ENCODE measurements at regions not wholly inside any gene's neighbourhood (a gene's known extent, or its start where the extent isn't known, plus 50 kb on each side); places are given as distances from the start of the nearest gene placed in this dataset.

GRCh38 chr2:76517574-76517909 is 806.8 kb upstream of the GCFC2 start (continued):
- TF ChIP-seq, protein P1, sequence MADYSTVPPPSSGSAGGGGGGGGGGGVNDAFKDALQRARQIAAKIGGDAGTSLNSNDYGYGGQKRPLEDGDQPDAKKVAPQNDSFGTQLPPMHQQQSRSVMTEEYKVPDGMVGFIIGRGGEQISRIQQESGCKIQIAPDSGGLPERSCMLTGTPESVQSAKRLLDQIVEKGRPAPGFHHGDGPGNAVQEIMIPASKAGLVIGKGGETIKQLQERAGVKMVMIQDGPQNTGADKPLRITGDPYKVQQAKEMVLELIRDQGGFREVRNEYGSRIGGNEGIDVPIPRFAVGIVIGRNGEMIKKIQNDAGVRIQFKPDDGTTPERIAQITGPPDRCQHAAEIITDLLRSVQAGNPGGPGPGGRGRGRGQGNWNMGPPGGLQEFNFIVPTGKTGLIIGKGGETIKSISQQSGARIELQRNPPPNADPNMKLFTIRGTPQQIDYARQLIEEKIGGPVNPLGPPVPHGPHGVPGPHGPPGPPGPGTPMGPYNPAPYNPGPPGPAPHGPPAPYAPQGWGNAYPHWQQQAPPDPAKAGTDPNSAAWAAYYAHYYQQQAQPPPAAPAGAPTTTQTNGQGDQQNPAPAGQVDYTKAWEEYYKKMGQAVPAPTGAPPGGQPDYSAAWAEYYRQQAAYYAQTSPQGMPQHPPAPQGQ (CRISPR knock-in tag; IDR thresholded peaks at IDR 0.05; ENCODE audit: borderline replicate concordance), result no peak
- no peak for TF ChIP-seq ZNF10 (CRISPR knock-in tag; IDR thresholded peaks at IDR 0.05; ENCODE audit: borderline replicate concordance, low read depth)
- TF ChIP-seq, protein P2, sequence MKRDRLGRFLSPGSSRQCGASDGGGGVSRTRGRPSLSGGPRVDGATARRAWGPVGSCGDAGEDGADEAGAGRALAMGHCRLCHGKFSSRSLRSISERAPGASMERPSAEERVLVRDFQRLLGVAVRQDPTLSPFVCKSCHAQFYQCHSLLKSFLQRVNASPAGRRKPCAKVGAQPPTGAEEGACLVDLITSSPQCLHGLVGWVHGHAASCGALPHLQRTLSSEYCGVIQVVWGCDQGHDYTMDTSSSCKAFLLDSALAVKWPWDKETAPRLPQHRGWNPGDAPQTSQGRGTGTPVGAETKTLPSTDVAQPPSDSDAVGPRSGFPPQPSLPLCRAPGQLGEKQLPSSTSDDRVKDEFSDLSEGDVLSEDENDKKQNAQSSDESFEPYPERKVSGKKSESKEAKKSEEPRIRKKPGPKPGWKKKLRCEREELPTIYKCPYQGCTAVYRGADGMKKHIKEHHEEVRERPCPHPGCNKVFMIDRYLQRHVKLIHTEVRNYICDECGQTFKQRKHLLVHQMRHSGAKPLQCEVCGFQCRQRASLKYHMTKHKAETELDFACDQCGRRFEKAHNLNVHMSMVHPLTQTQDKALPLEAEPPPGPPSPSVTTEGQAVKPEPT (CRISPR knock-in tag; IDR thresholded peaks at IDR 0.05; ENCODE audit: low read depth), result no peak

- no peaks in the 10 kb centered on the region for H3K9me3 ChIP-seq (ENCODE audit: low read length)
- 100% methylated on average over 1 of the region's 1 CpG for WGBS (ENCODE audit: low lambda C conversion rate)
- no peaks in the 10 kb centered on the region for H4K20me1 ChIP-seq (ENCODE audit: insufficient read depth, low read length)
- H3K4me1 ChIP-seq (ENCODE audit: insufficient read depth, low read length), result no peaks in the 10 kb centered on the region
- in situ Hi-C loops (cut with HindIII; ENCODE audit: extremely low pct_ligation_motif_present, low pct_unique_long_range_greater_than_20kb), result no loop called here
- no peak for FAIRE-seq
- no peak overlapping the region for H3K9ac ChIP-seq (ENCODE audit: insufficient read depth, low read depth, low read length)
- no peak for DNase-seq (ENCODE audit: low spot score)
- H3K4me2 ChIP-seq (ENCODE audit: low read depth, low read length), result no peak overlapping the region
- no peak overlapping the region for H3K27ac ChIP-seq (ENCODE audit: extremely low read length, insufficient read depth, low read length)
- ChIA-PET POLR2A (no interaction called here), CTCF (ENCODE audit: low intra/inter-chr PET ratio, low total read pairs) (no interaction called here)
- BruUV-seq (replicated peaks), result no TSS peak
- H3K79me2 ChIP-seq (ENCODE audit: insufficient read depth, low read length), result no peaks in the 10 kb centered on the region
- no peak overlapping the region for H3K4me3 ChIP-seq (replicated peaks in 1 of 3; ENCODE audit: insufficient read depth in 1 of 3, low read depth in 2 of 3, low read length in 3 of 3)
- no peaks in the 10 kb centered on the region for H3K36me3 ChIP-seq (replicated peaks in 1 of 2; ENCODE audit: control insufficient read depth in 1 of 2, insufficient read depth in 2 of 2, low read length in 2 of 2)
- no peak for ATAC-seq
- no peak overlapping the region for H2AFZ ChIP-seq (ENCODE audit: low read length)
- intact Hi-C loops (cut with micrococcal nuclease; ENCODE audit: unreplicated experiment), result no loop called here
- H3K27me3 ChIP-seq (ENCODE audit: control insufficient read depth in 1 of 2, insufficient read depth in 2 of 2, low read length in 2 of 2), result no peaks in the 10 kb centered on the region
- TF ChIP-seq ZNF30 (CRISPR knock-in tag; IDR thresholded peaks at IDR 0.05) (no peak), CSRNP2 (CRISPR knock-in tag; conservative IDR thresholded peaks at IDR 0.05; ENCODE audit: low read depth) (no peak), FOSL1 (CRISPR knock-in tag; IDR thresholded peaks at IDR 0.05; ENCODE audit: borderline replicate concordance) (no peak), BORCS8-MEF2B (CRISPR knock-in tag; IDR thresholded peaks at IDR 0.05) (no peak), PRDM15 (CRISPR knock-in tag; IDR thresholded peaks at IDR 0.05) (no peak), PAWR (CRISPR knock-in tag; IDR thresholded peaks at IDR 0.05; ENCODE audit: borderline replicate concordance) (no peak)
- TF ChIP-seq, protein P3, sequence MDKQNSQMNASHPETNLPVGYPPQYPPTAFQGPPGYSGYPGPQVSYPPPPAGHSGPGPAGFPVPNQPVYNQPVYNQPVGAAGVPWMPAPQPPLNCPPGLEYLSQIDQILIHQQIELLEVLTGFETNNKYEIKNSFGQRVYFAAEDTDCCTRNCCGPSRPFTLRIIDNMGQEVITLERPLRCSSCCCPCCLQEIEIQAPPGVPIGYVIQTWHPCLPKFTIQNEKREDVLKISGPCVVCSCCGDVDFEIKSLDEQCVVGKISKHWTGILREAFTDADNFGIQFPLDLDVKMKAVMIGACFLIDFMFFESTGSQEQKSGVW (CRISPR knock-in tag; IDR thresholded peaks at IDR 0.05; ENCODE audit: borderline replicate concordance), result no peak
- TF ChIP-seq, protein P4, sequence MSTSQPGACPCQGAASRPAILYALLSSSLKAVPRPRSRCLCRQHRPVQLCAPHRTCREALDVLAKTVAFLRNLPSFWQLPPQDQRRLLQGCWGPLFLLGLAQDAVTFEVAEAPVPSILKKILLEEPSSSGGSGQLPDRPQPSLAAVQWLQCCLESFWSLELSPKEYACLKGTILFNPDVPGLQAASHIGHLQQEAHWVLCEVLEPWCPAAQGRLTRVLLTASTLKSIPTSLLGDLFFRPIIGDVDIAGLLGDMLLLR (CRISPR knock-in tag; IDR thresholded peaks at IDR 0.05), result no peak
These were observed 806.3 kb upstream of the GCFC2 start for GRCh38 chr2:76516861-76517573.
